Activated CD4-positive, alpha-beta memory T cell treated with anti-CD3 and anti-CD28 coated beads for 36 hours (primary cell): ENCODE measurements at regions not wholly inside any gene's neighbourhood (a gene's known extent, or its start where the extent isn't known, plus 50 kb on each side); places are given as distances from the start of the nearest gene placed in this dataset.
"Not testable (repeated sequence)": the region's sequence is repeated elsewhere in the genome, so short reads cannot be mapped to it uniquely, and the experiment has no call there.

Experiments
- CTCF ChIA-PET: fragments of 350-600 bp; sonication (Branson Sonifier 250); formaldehyde crosslinking; loops from one replicate; lab custom pipeline; 2021; ENCODE audit warnings: antibody characterized with exemption, inconsistent platforms; lab: Charles Lee
- POLR2A ChIA-PET: fragments of 350-600 bp; sonication (Branson Sonifier 250); formaldehyde crosslinking; loops from one replicate; lab custom pipeline; 2021; ENCODE audit warnings: antibody characterized with exemption; lab: Charles Lee
- DNase-seq: peaks from one replicate; pipeline ENCODE4 v3.0.0-alpha.2; 2020
- H3K27ac Mint-ChIP-seq: one replicate; pipeline ENCODE4 v1.8.0; 2021; ENCODE audit warnings: mixed read lengths
- H3K27me3 Mint-ChIP-seq: one replicate; pipeline ENCODE4 v1.8.0; 2021; ENCODE audit warnings: mixed read lengths
- H3K36me3 Mint-ChIP-seq: one replicate; pipeline ENCODE4 v1.8.0; 2021; ENCODE audit warnings: mixed read lengths
- H3K4me1 Mint-ChIP-seq: one replicate; pipeline ENCODE4 v1.8.0; 2021; ENCODE audit warnings: low read depth, mixed read lengths
- H3K4me3 Mint-ChIP-seq: one replicate; pipeline ENCODE4 v1.8.0; 2021; ENCODE audit warnings: mild to moderate bottlenecking, mixed read lengths
- H3K9me3 Mint-ChIP-seq: one replicate; pipeline ENCODE4 v1.8.0; 2021; ENCODE audit warnings: mixed read lengths
- intact Hi-C: fragments of 100-400 bp; cut with micrococcal nuclease; formaldehyde crosslinking; loops from one replicate; pipeline ENCODE4 v1.15.1; 2023

GRCh38 chr11:69869311-69869939, 50.2 kb upstream of the FGF3 start:
- peaks cover 14% of the 10 kb centered on the region for H3K27me3 Mint-ChIP-seq
- no peaks in the 10 kb centered on the region for H3K9me3 Mint-ChIP-seq
- intact Hi-C loops = no loop called here
- H3K36me3 Mint-ChIP-seq = no peaks in the 10 kb centered on the region
- POLR2A ChIA-PET = no interaction called here
- no peak for DNase-seq
- CTCF ChIA-PET = no interaction called here
- no peak overlapping the region for H3K27ac Mint-ChIP-seq
- no peak overlapping the region for H3K4me3 Mint-ChIP-seq
- H3K4me1 Mint-ChIP-seq = no peaks in the 10 kb centered on the region

DNA sequence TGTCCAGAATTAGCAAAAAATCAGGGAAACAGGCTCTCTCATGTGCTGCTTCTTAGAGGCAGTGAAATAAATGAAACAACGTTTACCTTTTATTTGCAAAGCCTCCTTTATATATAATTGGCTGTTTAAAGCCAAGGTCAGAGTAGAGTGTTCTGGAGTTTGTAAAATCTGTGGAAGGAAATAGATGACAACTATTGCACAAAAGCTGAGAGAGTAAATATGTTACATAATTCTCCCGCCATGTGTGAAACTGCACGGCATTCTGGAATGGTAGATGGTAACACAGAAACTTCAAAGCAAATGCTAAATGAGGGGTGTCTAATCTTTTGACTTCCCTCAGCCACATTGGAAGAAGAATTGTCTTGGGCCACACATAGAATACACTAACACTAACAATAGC, 51.5 kb upstream of the FGF3 start:
- no peaks in the 10 kb centered on the region for H3K36me3 Mint-ChIP-seq
- intact Hi-C loops = no loop called here
- CTCF ChIA-PET = interaction anchor here (0.6 kb wide), 1 partner anchor 433 kb away, joined by 4 read pairs; no protein-coding TSS in a partner anchor

DNA sequence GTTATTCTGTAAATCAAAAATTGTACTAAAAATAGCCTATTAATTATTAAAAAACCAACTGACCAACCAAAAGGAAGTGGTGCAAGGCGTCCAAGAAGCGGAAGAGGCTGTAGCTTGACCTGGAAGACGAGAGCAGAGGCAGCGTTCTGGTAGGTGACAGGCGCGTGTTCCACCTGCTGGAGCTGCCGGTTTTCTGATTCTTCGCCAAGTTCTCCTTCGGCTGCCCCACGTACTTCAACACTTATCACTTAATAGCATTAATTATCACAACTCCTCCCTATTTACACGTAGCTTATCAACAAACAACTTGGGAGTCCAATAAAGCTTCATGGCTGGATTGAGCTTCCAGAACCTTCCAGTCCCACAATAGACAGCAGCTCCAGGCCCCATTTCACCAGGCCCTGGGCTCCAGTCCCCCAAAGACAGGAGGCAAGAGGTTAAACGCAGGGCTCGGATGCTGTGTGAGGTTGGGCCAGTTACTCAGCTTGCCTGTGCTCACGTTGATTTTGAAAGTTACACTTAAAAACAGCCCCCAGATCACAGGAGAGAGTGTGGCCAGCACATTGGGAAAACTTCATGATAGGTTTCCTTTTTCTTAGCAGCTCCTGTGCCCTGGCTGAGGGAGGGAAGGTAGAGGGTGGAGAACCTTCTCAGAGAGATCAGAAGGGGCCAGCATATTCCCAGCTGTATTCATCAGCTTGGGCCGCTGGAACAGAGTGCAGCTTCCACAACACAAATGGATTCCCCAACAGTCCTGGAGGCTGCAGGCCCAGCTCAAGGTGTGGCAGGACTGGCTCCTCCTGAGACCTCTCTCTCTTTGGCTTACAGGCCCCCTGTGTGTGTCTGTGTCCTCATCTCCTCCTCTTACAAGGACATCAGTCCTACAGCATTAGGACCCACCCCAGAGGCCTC, 54.2 kb upstream of the FGF3 start:
- ChIA-PET CTCF (no interaction called here), POLR2A (no interaction called here)
- intact Hi-C loops = no loop called here
- Mint-ChIP-seq H3K36me3 (no peaks in the 10 kb centered on the region), H3K4me1 (no peaks in the 10 kb centered on the region), H3K27ac (no peak overlapping the region), H3K4me3 (no peak overlapping the region), H3K27me3 (peaks cover 10% of the 10 kb centered on the region), H3K9me3 (no peaks in the 10 kb centered on the region)
- no peak for DNase-seq

More for the DNA sequence above, 51.5 kb upstream of the FGF3 start:
- Mint-ChIP-seq H3K9me3 (no peaks in the 10 kb centered on the region), H3K4me1 (no peaks in the 10 kb centered on the region), H3K27me3 (peaks cover 14% of the 10 kb centered on the region), H3K4me3 (no peak overlapping the region), H3K27ac (no peak overlapping the region)
- POLR2A ChIA-PET = no interaction called here
- DNase-seq = no peak

GRCh38 chr11:69874178-69874983, 55.2 kb upstream of the FGF3 start:
- CTCF ChIA-PET = no interaction called here
- Mint-ChIP-seq H3K4me1 (no peaks in the 10 kb centered on the region), H3K27me3 (peaks cover 6% of the 10 kb centered on the region), H3K27ac (no peak overlapping the region), H3K36me3 (no peaks in the 10 kb centered on the region), H3K9me3 (no peaks in the 10 kb centered on the region), H3K4me3 (no peak overlapping the region)
- POLR2A ChIA-PET = no interaction called here
- no peak for DNase-seq
- intact Hi-C loops = no loop called here

DNA sequence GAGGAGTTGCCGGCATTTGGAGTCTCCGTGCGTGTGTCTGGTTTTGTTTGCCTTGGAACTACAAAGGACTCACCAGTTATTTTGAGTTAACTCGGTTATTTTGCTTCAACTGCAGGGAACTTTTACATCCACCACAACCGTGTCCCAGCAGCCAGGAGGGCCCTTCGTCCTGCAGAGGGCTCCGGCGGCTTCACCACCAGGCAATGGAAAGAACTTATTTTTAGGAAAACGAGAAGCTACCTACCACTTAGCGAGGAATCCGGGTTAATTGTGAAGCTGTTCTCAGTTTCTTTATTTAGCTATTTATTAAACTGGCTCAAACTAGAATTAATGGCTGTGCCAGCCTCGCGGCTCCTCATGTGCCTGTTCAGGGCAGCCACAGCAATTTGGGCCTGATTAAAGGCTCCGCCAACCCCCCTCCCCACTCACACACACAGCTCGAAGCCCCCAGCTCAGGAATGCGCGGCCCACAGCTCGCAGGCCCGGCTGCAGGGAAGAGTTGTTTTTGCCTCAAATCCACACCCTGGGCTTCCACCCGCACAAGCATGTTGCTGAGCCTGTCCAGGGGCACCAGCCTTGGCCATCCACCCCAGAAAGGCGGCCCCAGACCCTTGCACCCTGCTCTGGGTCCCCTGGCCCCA, 55.9 kb upstream of the FGF3 start:
- intact Hi-C loops = no loop called here
- no peaks in the 10 kb centered on the region for H3K36me3 Mint-ChIP-seq
- H3K4me1 Mint-ChIP-seq = no peaks in the 10 kb centered on the region
- DNase-seq = no peak
- CTCF ChIA-PET = no interaction called here
- H3K27me3 Mint-ChIP-seq = peaks cover 6% of the 10 kb centered on the region
- no peak overlapping the region for H3K4me3 Mint-ChIP-seq
- H3K9me3 Mint-ChIP-seq = no peaks in the 10 kb centered on the region
- POLR2A ChIA-PET = no interaction called here
- H3K27ac Mint-ChIP-seq = no peak overlapping the region

- H3K4me1 Mint-ChIP-seq = no peaks in the 10 kb centered on the region
- no peak for DNase-seq
- no peak overlapping the region for H3K27ac Mint-ChIP-seq
- peaks cover 6% of the 10 kb centered on the region for H3K27me3 Mint-ChIP-seq
- no peaks in the 10 kb centered on the region for H3K36me3 Mint-ChIP-seq
- POLR2A ChIA-PET = no interaction called here
- no peaks in the 10 kb centered on the region for H3K9me3 Mint-ChIP-seq
- H3K4me3 Mint-ChIP-seq = no peak overlapping the region
- intact Hi-C loops = no loop called here
- CTCF ChIA-PET = no interaction called here
Observed at GRCh38 chr11:69876013-69876412, 56.8 kb upstream of the FGF3 start.

GRCh38 chr11:69877235-69877634, 58.0 kb upstream of the FGF3 start:
- Mint-ChIP-seq H3K27me3 (peaks cover 8% of the 10 kb centered on the region), H3K27ac (no peak overlapping the region), H3K9me3 (no peaks in the 10 kb centered on the region), H3K4me1 (no peaks in the 10 kb centered on the region), H3K36me3 (no peaks in the 10 kb centered on the region), H3K4me3 (no peak overlapping the region)
- no peak for DNase-seq
- CTCF ChIA-PET = no interaction called here
- intact Hi-C loops = no loop called here
- POLR2A ChIA-PET = no interaction called here

DNA sequence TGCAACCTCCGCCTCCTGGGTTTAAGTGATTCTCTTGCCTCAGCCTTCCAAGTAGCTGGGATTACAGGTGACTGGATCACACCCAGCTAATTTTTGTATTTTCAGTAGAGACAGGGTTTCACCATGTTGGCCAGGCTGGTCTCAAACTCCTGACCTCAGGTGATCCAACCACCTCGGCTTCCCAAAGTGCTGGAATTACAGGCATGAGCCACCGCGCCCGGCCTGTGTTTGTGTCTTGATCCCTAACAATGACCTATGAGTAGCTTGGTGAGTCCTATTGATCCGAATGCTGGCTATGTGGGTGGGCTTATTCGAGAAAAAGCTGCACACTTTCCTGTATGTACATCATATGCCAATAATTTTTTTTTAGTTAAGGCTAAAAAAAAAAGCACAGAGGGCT, 58.5 kb upstream of the FGF3 start:
- POLR2A ChIA-PET, H3K4me3 Mint-ChIP-seq, H3K27ac Mint-ChIP-seq, CTCF ChIA-PET, H3K36me3 Mint-ChIP-seq, H3K27me3 Mint-ChIP-seq, H3K4me1 Mint-ChIP-seq, H3K9me3 Mint-ChIP-seq, DNase-seq, intact Hi-C loops: not testable (repeated sequence)

GRCh38 chr11:69878144-69878883, 59.1 kb upstream of the FGF3 start:
- POLR2A ChIA-PET = no interaction called here
- H3K27me3 Mint-ChIP-seq = peaks cover 8% of the 10 kb centered on the region
- intact Hi-C loops = no loop called here
- DNase-seq = no peak
- H3K4me1 Mint-ChIP-seq = no peaks in the 10 kb centered on the region
- H3K36me3 Mint-ChIP-seq = no peaks in the 10 kb centered on the region
- no peak overlapping the region for H3K27ac Mint-ChIP-seq
- CTCF ChIA-PET = interaction anchor here (1.0 kb wide), 1 partner anchor 10 kb away, joined by 3 read pairs; no protein-coding TSS in a partner anchor
- no peaks in the 10 kb centered on the region for H3K9me3 Mint-ChIP-seq
- H3K4me3 Mint-ChIP-seq = no peak overlapping the region

DNA sequence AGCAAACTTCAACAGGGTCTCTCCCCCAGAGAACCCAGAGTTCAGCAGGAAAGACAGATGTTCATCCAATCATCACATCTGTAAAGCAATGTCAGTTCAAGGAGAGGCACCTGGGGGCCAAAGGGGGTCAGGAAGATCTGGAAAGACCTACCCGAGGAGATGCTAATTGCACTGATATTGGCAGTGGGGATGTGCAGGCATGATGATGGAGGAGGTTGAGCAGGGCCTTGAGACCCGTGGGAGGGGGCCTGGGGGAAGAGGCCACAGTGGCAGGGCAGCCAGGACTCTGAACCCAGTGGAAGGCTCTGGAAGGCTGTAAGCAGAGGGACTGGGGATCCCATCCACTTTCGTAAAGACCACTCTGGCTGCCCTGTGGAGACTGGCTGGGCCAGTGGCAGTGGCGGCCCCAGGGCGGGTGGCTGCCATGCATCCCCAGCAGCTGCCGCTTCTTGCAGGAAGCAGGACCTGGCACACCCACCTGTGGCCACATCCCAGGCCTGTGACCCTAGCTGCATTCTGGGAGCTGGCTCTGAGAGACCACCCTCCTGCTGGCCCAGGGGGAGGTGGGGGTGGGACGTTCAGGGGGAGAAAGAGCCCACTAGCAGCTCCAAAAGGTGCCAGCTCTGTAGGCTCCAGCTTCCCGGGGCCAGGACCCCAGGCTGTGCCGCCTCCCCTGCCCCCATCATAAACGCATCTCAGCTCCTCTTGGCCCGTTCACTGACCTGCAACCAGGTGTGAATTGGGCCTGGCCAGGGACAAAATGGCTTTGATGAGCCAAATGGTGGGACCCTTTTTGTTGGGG, 59.9 kb upstream of the FGF3 start:
- DNase-seq = no peak
- ChIA-PET CTCF (interaction anchor here (1.0 to 1.4 kb wide), 2 partner anchors 9 to 10 kb away, joined by 3 to 4 read pairs; no protein-coding TSS in a partner anchor), POLR2A (no interaction called here)
- Mint-ChIP-seq H3K4me3 (no peak overlapping the region), H3K27me3 (peaks cover 8% of the 10 kb centered on the region), H3K4me1 (no peaks in the 10 kb centered on the region), H3K9me3 (no peaks in the 10 kb centered on the region), H3K27ac (no peak overlapping the region), H3K36me3 (no peaks in the 10 kb centered on the region)
- intact Hi-C loops = no loop called here

- no peak for DNase-seq
- H3K4me1 Mint-ChIP-seq = no peaks in the 10 kb centered on the region
- H3K36me3 Mint-ChIP-seq = no peaks in the 10 kb centered on the region
- H3K9me3 Mint-ChIP-seq = no peaks in the 10 kb centered on the region
- H3K27ac Mint-ChIP-seq = no peak overlapping the region
- POLR2A ChIA-PET = no interaction called here
- CTCF ChIA-PET = interaction anchor here (1.4 kb wide), 1 partner anchor 9 kb away, joined by 4 read pairs; no protein-coding TSS in a partner anchor
- H3K27me3 Mint-ChIP-seq = peaks cover 8% of the 10 kb centered on the region
- no peak overlapping the region for H3K4me3 Mint-ChIP-seq
- intact Hi-C loops = no loop called here
Observed at GRCh38 chr11:69879729-69880005, 60.5 kb upstream of the FGF3 start.
